Endodermal cell (in vitro differentiated cells): ENCODE measurements at regions not wholly inside any gene's neighbourhood (a gene's known extent, or its start where the extent isn't known, plus 50 kb on each side); places are given as distances from the start of the nearest gene placed in this dataset.

ENCODE experiments used
- DNase-seq: peaks from one replicate; pipeline ENCODE4 v3.0.0-alpha.2; 2017
- H3K27ac ChIP-seq: 2 replicates; pipeline ENCODE4 v1.5.1; 2013; ENCODE audit warnings: mild to moderate bottlenecking, low read depth, low read length, moderate library complexity
- H3K27me3 ChIP-seq: 2 replicates; pipeline ENCODE4 v1.6.1; 2013; ENCODE audit warnings: mild to moderate bottlenecking, low read length, moderate library complexity; ENCODE audit not compliant: insufficient read depth, control insufficient read depth, poor library complexity, severe bottlenecking
- H3K36me3 ChIP-seq: 2 replicates; pipeline ENCODE4 v1.7.0; 2013; ENCODE audit warnings: mild to moderate bottlenecking, low read length, moderate library complexity; ENCODE audit not compliant: control insufficient read depth, insufficient read depth
- H3K4me1 ChIP-seq: one replicate; pipeline ENCODE4 v1.7.0; 2013; ENCODE audit warnings: low read length; ENCODE audit not compliant: control insufficient read depth, insufficient read depth
- H3K4me3 ChIP-seq: 2 replicates; pipeline ENCODE4 v1.5.1; 2013; ENCODE audit warnings: mild to moderate bottlenecking, low read length, moderate library complexity
- H3K9ac ChIP-seq: 2 replicates; pipeline ENCODE4 v1.6.1; 2013; ENCODE audit warnings: mild to moderate bottlenecking, low read length, moderate library complexity; ENCODE audit not compliant: poor library complexity, severe bottlenecking; ENCODE audit errors: extremely low read depth
- H3K9me3 ChIP-seq: 2 replicates; pipeline ENCODE4 v1.6.1; 2013; ENCODE audit warnings: mild to moderate bottlenecking, low read length, moderate library complexity; ENCODE audit not compliant: control insufficient read depth
- H3K27ac Mint-ChIP-seq: 2 replicates; pipeline ENCODE4 v1.8.0; 2020; ENCODE audit warnings: mixed read lengths
- H3K27me3 Mint-ChIP-seq: 2 replicates; pipeline ENCODE4 v1.8.0; 2021; ENCODE audit warnings: mild to moderate bottlenecking, mixed read lengths; ENCODE audit not compliant: insufficient read depth
- H3K36me3 Mint-ChIP-seq: 2 replicates; pipeline ENCODE4 v1.8.0; 2020; ENCODE audit warnings: low read depth, mixed read lengths
- H3K4me1 Mint-ChIP-seq: 2 replicates; pipeline ENCODE4 v1.8.0; 2020; ENCODE audit warnings: mixed read lengths
- H3K4me3 Mint-ChIP-seq: 2 replicates; pipeline ENCODE4 v1.8.0; 2020; ENCODE audit warnings: mild to moderate bottlenecking, moderate library complexity, mixed read lengths
- H3K9me3 Mint-ChIP-seq: 2 replicates; pipeline ENCODE4 v1.8.0; 2020; ENCODE audit warnings: mild to moderate bottlenecking, mixed read lengths
- CTCF ChIP-seq: fragments of 200-600 bp; sonication (generic); conservative IDR thresholded peaks from 2 replicates; pipeline ENCODE4 v1.5.0; 2021; ENCODE audit warnings: antibody characterized with exemption, mild to moderate bottlenecking
- WGBS, 2 experiments: methylation state at CpG; one replicate each; pipeline versions ENCODE4 v1.1.5 to v1.1.7; 2013; ENCODE audit warnings: missing lambda C conversion rate in 2 of 2, mixed read lengths in 1 of 2; ENCODE audit not compliant: insufficient coverage in 1 of 2, insufficient read length in 1 of 2; 5-methylcytosine and 5-hydroxymethylcytosine counted together

DNA sequence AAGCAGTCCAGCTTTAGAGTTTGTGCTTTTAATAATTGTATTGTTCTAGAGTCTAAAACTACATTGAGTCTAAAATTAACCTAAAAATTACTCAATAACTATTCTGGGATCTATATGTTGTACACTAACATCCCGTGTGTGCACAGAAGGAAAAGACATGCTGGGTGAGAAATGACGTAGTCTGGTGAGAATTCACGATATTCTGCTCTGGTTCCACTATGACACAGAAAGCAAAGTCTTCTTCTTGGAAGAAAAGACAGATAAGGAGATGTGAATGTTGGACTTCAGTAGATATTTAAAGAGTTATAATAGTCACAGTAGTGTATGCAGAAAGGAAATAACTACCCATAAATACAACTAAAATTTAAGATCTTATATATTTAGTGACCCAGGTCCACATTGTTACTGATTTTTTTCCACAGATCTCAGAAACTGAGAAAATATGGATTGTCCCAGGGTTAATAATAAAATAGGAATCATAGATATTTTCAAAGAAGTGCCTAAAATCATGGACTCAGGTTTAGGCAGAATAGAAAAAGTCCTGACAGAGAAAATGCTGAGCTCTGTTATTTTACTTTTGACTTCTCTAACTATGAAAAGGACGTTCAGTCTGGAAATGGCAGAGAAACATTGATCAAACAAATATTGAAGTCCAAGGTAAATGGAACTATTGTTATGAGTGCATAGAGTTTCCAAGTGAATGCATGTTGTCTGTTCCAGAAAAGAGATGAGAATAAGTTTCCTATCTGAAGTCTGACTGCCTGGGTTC, 170.7 kb downstream of the ANKRD50 start:
- TF ChIP-seq CTCF, result no peak
- Histone ChIP-seq H3K4me3 (no peak overlapping the region), H3K27me3 (no peaks in the 10 kb centered on the region), H3K4me1 (no peaks in the 10 kb centered on the region), H3K36me3 (no peaks in the 10 kb centered on the region), H3K27ac (no peak overlapping the region), H3K9ac (no peak overlapping the region), H3K9me3 (no peaks in the 10 kb centered on the region)
- Mint-ChIP-seq H3K27me3 (no peaks in the 10 kb centered on the region), H3K36me3 (no peaks in the 10 kb centered on the region), H3K4me3 (no peak overlapping the region), H3K9me3 (no peaks in the 10 kb centered on the region), H3K27ac (no peak overlapping the region), H3K4me1 (no peaks in the 10 kb centered on the region)
- DNase-seq, result no peak
- WGBS, 2 experiments, result 77 to 78% methylated on average over 4 of the region's 4 CpGs

GRCh38 chr4:124555959-124556358, 156.6 kb downstream of the ANKRD50 start:
- Histone ChIP-seq H3K9me3 (peaks cover 11% of the 10 kb centered on the region), H3K27ac (no peak overlapping the region), H3K27me3 (no peaks in the 10 kb centered on the region), H3K36me3 (no peaks in the 10 kb centered on the region), H3K9ac (no peak overlapping the region), H3K4me1 (no peaks in the 10 kb centered on the region), H3K4me3 (no peak overlapping the region)
- Mint-ChIP-seq H3K36me3 (peaks cover 2% of the 10 kb centered on the region), H3K9me3 (peaks cover 3% of the 10 kb centered on the region), H3K27me3 (no peaks in the 10 kb centered on the region), H3K27ac (no peak overlapping the region), H3K4me3 (no peak overlapping the region), H3K4me1 (no peaks in the 10 kb centered on the region)
- no peak for TF ChIP-seq CTCF
- 81 to 86% methylated on average over 7 to 8 of the region's 8 CpGs for WGBS, 2 experiments
- no peak for DNase-seq

- H3K27me3 Mint-ChIP-seq, result no peaks in the 10 kb centered on the region
These were observed 148.4 kb downstream of the ANKRD50 start for GRCh38 chr4:124564121-124564520.

More at GRCh38 chr4:124564121-124564520, 148.4 kb downstream of the ANKRD50 start:
- Histone ChIP-seq H3K4me1 (peaks cover 6% of the 10 kb centered on the region), H3K27ac (no peak overlapping the region), H3K36me3 (no peaks in the 10 kb centered on the region), H3K4me3 (no peak overlapping the region), H3K27me3 (no peaks in the 10 kb centered on the region), H3K9ac (no peak overlapping the region), H3K9me3 (peaks cover 24% of the 10 kb centered on the region)
- Mint-ChIP-seq H3K4me3 (no peak overlapping the region), H3K9me3 (peaks cover 3% of the 10 kb centered on the region), H3K4me1 (peaks cover 14% of the 10 kb centered on the region), H3K36me3 (no peaks in the 10 kb centered on the region), H3K27ac (no peak overlapping the region)
- 100% methylated on average over 1 of the region's 1 CpG for WGBS, 2 experiments
- no peak for DNase-seq
- TF ChIP-seq CTCF, result no peak
